ENCODE measurements at regions not wholly inside any gene's neighbourhood (a gene's known extent, or its start where the extent isn't known, plus 50 kb on each side); places are given as distances from the start of the nearest gene placed in this dataset.

GRCh38 chrX:25432396-25432795, 416.6 kb upstream of the ARX start:
- TF ChIP-seq, protein P1, sequence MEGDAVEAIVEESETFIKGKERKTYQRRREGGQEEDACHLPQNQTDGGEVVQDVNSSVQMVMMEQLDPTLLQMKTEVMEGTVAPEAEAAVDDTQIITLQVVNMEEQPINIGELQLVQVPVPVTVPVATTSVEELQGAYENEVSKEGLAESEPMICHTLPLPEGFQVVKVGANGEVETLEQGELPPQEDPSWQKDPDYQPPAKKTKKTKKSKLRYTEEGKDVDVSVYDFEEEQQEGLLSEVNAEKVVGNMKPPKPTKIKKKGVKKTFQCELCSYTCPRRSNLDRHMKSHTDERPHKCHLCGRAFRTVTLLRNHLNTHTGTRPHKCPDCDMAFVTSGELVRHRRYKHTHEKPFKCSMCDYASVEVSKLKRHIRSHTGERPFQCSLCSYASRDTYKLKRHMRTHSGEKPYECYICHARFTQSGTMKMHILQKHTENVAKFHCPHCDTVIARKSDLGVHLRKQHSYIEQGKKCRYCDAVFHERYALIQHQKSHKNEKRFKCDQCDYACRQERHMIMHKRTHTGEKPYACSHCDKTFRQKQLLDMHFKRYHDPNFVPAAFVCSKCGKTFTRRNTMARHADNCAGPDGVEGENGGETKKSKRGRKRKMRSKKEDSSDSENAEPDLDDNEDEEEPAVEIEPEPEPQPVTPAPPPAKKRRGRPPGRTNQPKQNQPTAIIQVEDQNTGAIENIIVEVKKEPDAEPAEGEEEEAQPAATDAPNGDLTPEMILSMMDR (IDR thresholded peaks at IDR 0.05), result no peak
- TF ChIP-seq, protein P2, sequence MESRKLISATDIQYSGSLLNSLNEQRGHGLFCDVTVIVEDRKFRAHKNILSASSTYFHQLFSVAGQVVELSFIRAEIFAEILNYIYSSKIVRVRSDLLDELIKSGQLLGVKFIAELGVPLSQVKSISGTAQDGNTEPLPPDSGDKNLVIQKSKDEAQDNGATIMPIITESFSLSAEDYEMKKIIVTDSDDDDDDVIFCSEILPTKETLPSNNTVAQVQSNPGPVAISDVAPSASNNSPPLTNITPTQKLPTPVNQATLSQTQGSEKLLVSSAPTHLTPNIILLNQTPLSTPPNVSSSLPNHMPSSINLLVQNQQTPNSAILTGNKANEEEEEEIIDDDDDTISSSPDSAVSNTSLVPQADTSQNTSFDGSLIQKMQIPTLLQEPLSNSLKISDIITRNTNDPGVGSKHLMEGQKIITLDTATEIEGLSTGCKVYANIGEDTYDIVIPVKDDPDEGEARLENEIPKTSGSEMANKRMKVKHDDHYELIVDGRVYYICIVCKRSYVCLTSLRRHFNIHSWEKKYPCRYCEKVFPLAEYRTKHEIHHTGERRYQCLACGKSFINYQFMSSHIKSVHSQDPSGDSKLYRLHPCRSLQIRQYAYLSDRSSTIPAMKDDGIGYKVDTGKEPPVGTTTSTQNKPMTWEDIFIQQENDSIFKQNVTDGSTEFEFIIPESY (IDR thresholded peaks at IDR 0.05; ENCODE audit: borderline replicate concordance, low read depth), result no peak
- TF ChIP-seq, protein P3, sequence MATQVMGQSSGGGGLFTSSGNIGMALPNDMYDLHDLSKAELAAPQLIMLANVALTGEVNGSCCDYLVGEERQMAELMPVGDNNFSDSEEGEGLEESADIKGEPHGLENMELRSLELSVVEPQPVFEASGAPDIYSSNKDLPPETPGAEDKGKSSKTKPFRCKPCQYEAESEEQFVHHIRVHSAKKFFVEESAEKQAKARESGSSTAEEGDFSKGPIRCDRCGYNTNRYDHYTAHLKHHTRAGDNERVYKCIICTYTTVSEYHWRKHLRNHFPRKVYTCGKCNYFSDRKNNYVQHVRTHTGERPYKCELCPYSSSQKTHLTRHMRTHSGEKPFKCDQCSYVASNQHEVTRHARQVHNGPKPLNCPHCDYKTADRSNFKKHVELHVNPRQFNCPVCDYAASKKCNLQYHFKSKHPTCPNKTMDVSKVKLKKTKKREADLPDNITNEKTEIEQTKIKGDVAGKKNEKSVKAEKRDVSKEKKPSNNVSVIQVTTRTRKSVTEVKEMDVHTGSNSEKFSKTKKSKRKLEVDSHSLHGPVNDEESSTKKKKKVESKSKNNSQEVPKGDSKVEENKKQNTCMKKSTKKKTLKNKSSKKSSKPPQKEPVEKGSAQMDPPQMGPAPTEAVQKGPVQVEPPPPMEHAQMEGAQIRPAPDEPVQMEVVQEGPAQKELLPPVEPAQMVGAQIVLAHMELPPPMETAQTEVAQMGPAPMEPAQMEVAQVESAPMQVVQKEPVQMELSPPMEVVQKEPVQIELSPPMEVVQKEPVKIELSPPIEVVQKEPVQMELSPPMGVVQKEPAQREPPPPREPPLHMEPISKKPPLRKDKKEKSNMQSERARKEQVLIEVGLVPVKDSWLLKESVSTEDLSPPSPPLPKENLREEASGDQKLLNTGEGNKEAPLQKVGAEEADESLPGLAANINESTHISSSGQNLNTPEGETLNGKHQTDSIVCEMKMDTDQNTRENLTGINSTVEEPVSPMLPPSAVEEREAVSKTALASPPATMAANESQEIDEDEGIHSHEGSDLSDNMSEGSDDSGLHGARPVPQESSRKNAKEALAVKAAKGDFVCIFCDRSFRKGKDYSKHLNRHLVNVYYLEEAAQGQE (IDR thresholded peaks at IDR 0.05; ENCODE audit: low read depth, low read length), result no peak
- TF ChIP-seq TAF1 (IDR thresholded peaks at IDR 0.05; ENCODE audit: borderline replicate concordance, low read depth, low read length) (no peak), EZH2phosphoT487 (IDR thresholded peaks at IDR 0.05; ENCODE audit: borderline replicate concordance, low read depth) (no peak), NRF1 (IDR thresholded peaks at IDR 0.05; ENCODE audit: low read depth, low read length) (no peak), POLR2AphosphoS5 (IDR thresholded peaks at IDR 0.05; ENCODE audit: low read depth, low read length) (no peak), GABPA (IDR thresholded peaks at IDR 0.05; ENCODE audit: low read depth) (no peak), FOXM1 (IDR thresholded peaks at IDR 0.05; ENCODE audit: low read depth) (no peak), RAD21 (IDR thresholded peaks at IDR 0.05; ENCODE audit: low read length) (no peak), EP300 (IDR thresholded peaks at IDR 0.05; ENCODE audit: borderline replicate concordance in 1 of 2, low read depth in 1 of 2, low read length in 1 of 2) (no peak), JUND (IDR thresholded peaks at IDR 0.05) (no peak), MEF2A (IDR thresholded peaks at IDR 0.05; ENCODE audit: borderline replicate concordance, low read depth) (no peak), FOXJ3 (CRISPR knock-in tag; IDR thresholded peaks at IDR 0.05) (no peak)
